K562 (cell line): ENCODE measurements at regions not wholly inside any gene's neighbourhood (a gene's known extent, or its start where the extent isn't known, plus 50 kb on each side); places are given as distances from the start of the nearest gene placed in this dataset.

ENCODE experiments used
- ATAC-seq: fragments of 200-7000 bp; cut with Tn5 transposase; 3 replicates; pipeline ENCODE4 v1.9.1; 2020; ENCODE audit warnings: moderate library complexity
- BruUV-seq: library from RNA; stranded (reverse); fragments of 400-500 nt; replicated peaks from 2 replicates; lab custom pipeline; 2021; lab: Mats Ljungman, UMichigan
- CTCF ChIA-PET: fragments of 300-600 bp; formaldehyde crosslinking; extraction: SDS; loops from one replicate; lab custom pipeline; 2021; ENCODE audit warnings: low intra/inter-chr PET ratio; lab: Yijun Ruan, JAX
- POLR2A ChIA-PET: fragments of 300-600, 350-650 bp; sonication (Branson Sonifier 250); formaldehyde crosslinking; extraction: SDS; loops from one replicate; lab custom pipeline; 2021; ENCODE audit warnings: antibody characterized with exemption, inconsistent platforms; lab: Yijun Ruan, JAX
- DNase-seq, 4 experiments: peaks; one replicate each; pipeline versions ENCODE4 v3.0.0 to v3.0.0-alpha.2; 2011 to 2018; ENCODE audit warnings: low spot score in 3 of 4, mixed read lengths in 3 of 4; ENCODE audit errors: extremely low read depth in 1 of 4
- FAIRE-seq: peaks from 2 replicates; lab custom pipeline; 2011; peaks lifted over from hg19 to GRCh38; lab: Jason Lieb, UNC
- H2AFZ ChIP-seq: 2 replicates; pipeline ENCODE4 v1.6.0; 2011; ENCODE audit warnings: low read depth, low read length, control low read depth, inconsistent platforms
- H3K27ac ChIP-seq: fragments of 200-600 bp; 3 replicates; pipeline ENCODE4 v1.8.0; 2011; ENCODE audit warnings: low read depth, mild to moderate bottlenecking, control low read depth, inconsistent platforms, low read length, moderate library complexity, mixed read lengths; ENCODE audit errors: extremely low read depth
- H3K27me3 ChIP-seq, 2 experiments: fragments of 300-600 bp in 1 of 2; 2 replicates in 1 of 2; 3 replicates in 1 of 2; pipeline versions ENCODE4 v1.6.0 to v1.8.0; 2011; ENCODE audit warnings: inconsistent platforms in 2 of 2, low read length in 2 of 2, mild to moderate bottlenecking in 1 of 2, mixed read lengths in 1 of 2, moderate library complexity in 1 of 2; ENCODE audit not compliant: control insufficient read depth in 2 of 2, insufficient read depth in 2 of 2
- H3K36me3 ChIP-seq: fragments of 300-600 bp; 3 replicates; pipeline ENCODE4 v1.8.0; 2011; ENCODE audit warnings: mild to moderate bottlenecking, low read length, inconsistent platforms; ENCODE audit not compliant: control insufficient read depth, insufficient read depth
- H3K4me1 ChIP-seq, 2 experiments: fragments of 200-600 bp in 1 of 2; replicated peaks in 1 of 2; 2 replicates in 1 of 2; 3 replicates in 1 of 2; pipeline versions ENCODE4 v1.5.1 to v1.8.0; 2011; ENCODE audit warnings: inconsistent platforms in 2 of 2, low read length in 2 of 2, mild to moderate bottlenecking in 1 of 2, mixed read lengths in 1 of 2, moderate library complexity in 1 of 2; ENCODE audit not compliant: control insufficient read depth in 2 of 2, insufficient read depth in 2 of 2
- H3K4me2 ChIP-seq: 2 replicates; pipeline ENCODE4 v1.6.1; 2011; ENCODE audit warnings: low read length, control low read depth, inconsistent platforms, mixed read lengths; ENCODE audit not compliant: insufficient read depth
- H3K4me3 ChIP-seq: fragments of 200-600 bp; sonication (generic), shearing (Covaris generic); 2 replicates; pipeline ENCODE4 v1.5.1; 2016; ENCODE audit warnings: control low read depth, inconsistent platforms
- H3K79me2 ChIP-seq: fragments of 200-600 bp; 3 replicates; pipeline ENCODE4 v1.8.0; 2011; ENCODE audit warnings: low read length, inconsistent platforms; ENCODE audit not compliant: control insufficient read depth, insufficient read depth
- H3K9ac ChIP-seq, 2 experiments: 2 replicates each; pipeline versions ENCODE4 v1.6.0 to v1.6.1; 2011; ENCODE audit warnings: low read depth in 2 of 2, low read length in 2 of 2, control low read depth in 1 of 2, inconsistent platforms in 1 of 2, mild to moderate bottlenecking in 1 of 2, mixed read lengths in 1 of 2; ENCODE audit not compliant: insufficient read depth in 1 of 2
- H3K9me1 ChIP-seq: one replicate; pipeline ENCODE4 v1.6.0; 2011; ENCODE audit warnings: inconsistent platforms, mild to moderate bottlenecking, low read length, moderate library complexity; ENCODE audit not compliant: control insufficient read depth, insufficient read depth
- H3K9me3 ChIP-seq: replicated peaks from 2 replicates; pipeline ENCODE4 v1.5.1; 2011; ENCODE audit warnings: low read depth, low read length, inconsistent platforms; ENCODE audit not compliant: control insufficient read depth, insufficient read depth
- H4K20me1 ChIP-seq: replicated peaks from 2 replicates; pipeline ENCODE4 v1.6.1; 2011; ENCODE audit warnings: low read length, inconsistent platforms, mixed read lengths; ENCODE audit not compliant: control insufficient read depth, insufficient read depth
- CEBPB ChIP-seq: fragments of 450-650 bp; IDR thresholded peaks from 2 replicates; pipeline ENCODE4 v1.6.1; 2016; ENCODE audit warnings: missing genetic modification characterization, missing compliant biosample characterization
- HOXB6 ChIP-seq: fragments of 250-450 bp; sonication (Bioruptor Pico); IDR thresholded peaks from 2 replicates; pipeline ENCODE4 v1.5.1; 2022; ENCODE audit warnings: mild to moderate bottlenecking, borderline replicate concordance
- POLR2H ChIP-seq: IDR thresholded peaks from 2 replicates; pipeline ENCODE4 v1.6.1; 2016; ENCODE audit warnings: missing genetic modification characterization, low read depth, mild to moderate bottlenecking, control low read depth, missing compliant biosample characterization, moderate library complexity
- RBBP5 ChIP-seq: fragments of 200-600 bp; sonication (generic); IDR thresholded peaks from 2 replicates; pipeline ENCODE4 v1.6.1; 2012; ENCODE audit warnings: borderline replicate concordance, mild to moderate bottlenecking, low read length, control low read depth, inconsistent platforms; ENCODE audit not compliant: insufficient read depth, poor library complexity, severe bottlenecking
- TCF3 ChIP-seq: sonication (generic); formaldehyde crosslinking; IDR thresholded peaks from 2 replicates; pipeline ENCODE4 v1.4.0; 2020; ENCODE audit warnings: mild to moderate bottlenecking, missing genetic modification reagents
- ZBTB49 ChIP-seq: sonication (generic); formaldehyde crosslinking; IDR thresholded peaks from 2 replicates; pipeline ENCODE4 v1.8.0; 2022; ENCODE audit warnings: missing genetic modification reagents, mild to moderate bottlenecking, borderline replicate concordance
- ZNF316 ChIP-seq: fragments of 450-650 bp; IDR thresholded peaks from 2 replicates; pipeline ENCODE4 v1.6.1; 2016
- ZNF609 ChIP-seq: sonication (generic); formaldehyde crosslinking; IDR thresholded peaks from 2 replicates; pipeline ENCODE4 v1.8.1; 2023; ENCODE audit warnings: missing genetic modification reagents, mild to moderate bottlenecking, borderline replicate concordance
- WGBS: fragments of 100-300 bp; shearing (Covaris generic); methylation state at CpG from one replicate; pipeline ENCODE4 v1.1.6; 2016; ENCODE audit warnings: low coverage, mixed read lengths; ENCODE audit not compliant: insufficient coverage; ENCODE audit errors: missing lambda C conversion rate; 5-methylcytosine and 5-hydroxymethylcytosine counted together
- in situ Hi-C: fragments of 300-500 bp; cut with MboI; formaldehyde crosslinking; loops from 4 replicates; pipeline ENCODE4 v1.15.0; 2018; ENCODE audit warnings: inconsistent platforms, mixed read lengths
- intact Hi-C: fragments of 100-400 bp; cut with micrococcal nuclease; formaldehyde crosslinking; loops from 2 replicates; pipeline ENCODE4 v1.14.2; 2022
- TF ChIP-seq, protein P1 (sequence below): fragments of 450-650 bp; formaldehyde crosslinking; IDR thresholded peaks from 2 replicates; pipeline ENCODE4 v1.4.0; 2022; ENCODE audit warnings: mild to moderate bottlenecking, moderate library complexity

DNA sequence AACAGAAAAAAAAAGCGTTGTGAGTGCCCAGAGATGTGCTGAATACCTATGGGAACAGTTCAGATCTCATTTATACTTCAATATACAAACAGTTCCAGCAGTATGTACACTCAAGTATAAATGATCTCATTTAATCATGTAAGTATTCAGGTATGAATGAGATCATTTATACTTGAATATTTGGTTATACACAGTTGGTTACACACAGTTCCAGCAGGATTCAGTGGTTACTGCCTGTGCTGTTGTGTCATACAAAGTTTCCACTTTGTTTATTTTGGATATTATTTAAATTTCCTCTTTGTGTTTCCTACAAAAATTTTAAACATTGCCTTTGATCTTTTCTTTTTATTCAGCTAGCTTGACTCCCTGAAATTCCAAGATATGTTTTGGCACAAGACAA is 293.5 kb upstream of the SLC39A10 start:
- H2AFZ ChIP-seq = no peak overlapping the region; the same call in 1 of the 2 replicates
- CTCF ChIA-PET = no interaction called here
- intact Hi-C loops (no loop called here), in situ Hi-C loops (no loop called here)
- no peaks in the 10 kb centered on the region for H3K36me3 ChIP-seq
- H3K27me3 ChIP-seq = no peaks in the 10 kb centered on the region
- no peaks in the 10 kb centered on the region for H3K79me2 ChIP-seq
- no peaks in the 10 kb centered on the region for H3K9me1 ChIP-seq
- no peak for ATAC-seq
- 23% methylated on average over 1 of the region's 1 CpG for WGBS
- no peak overlapping the region for H3K27ac ChIP-seq
- no peak overlapping the region for H3K9ac ChIP-seq
- H3K4me1 ChIP-seq = peaks cover 4 to 8% of the 10 kb centered on the region in 2 experiments; a peak in 3 of 5 replicates
- POLR2A ChIA-PET = interaction anchor here (1.1 kb wide), 1 partner anchor 197 kb away, joined by 3 read pairs; no protein-coding TSS in a partner anchor
- FAIRE-seq = no peak
- no TSS peak for BruUV-seq
- H3K9me3 ChIP-seq = no peaks in the 10 kb centered on the region; the same call in 1 of the 2 replicates
- TF ChIP-seq TCF3 (CRISPR knock-in tag) (no peak), ZBTB49 (CRISPR knock-in tag) (no peak), POLR2H (tag) (no peak), CEBPB (no peak), ZNF316 (no peak), HOXB6 (CRISPR knock-in tag) (no peak), ZNF609 (no peak), RBBP5 (no peak)
- TF ChIP-seq, protein P1, sequence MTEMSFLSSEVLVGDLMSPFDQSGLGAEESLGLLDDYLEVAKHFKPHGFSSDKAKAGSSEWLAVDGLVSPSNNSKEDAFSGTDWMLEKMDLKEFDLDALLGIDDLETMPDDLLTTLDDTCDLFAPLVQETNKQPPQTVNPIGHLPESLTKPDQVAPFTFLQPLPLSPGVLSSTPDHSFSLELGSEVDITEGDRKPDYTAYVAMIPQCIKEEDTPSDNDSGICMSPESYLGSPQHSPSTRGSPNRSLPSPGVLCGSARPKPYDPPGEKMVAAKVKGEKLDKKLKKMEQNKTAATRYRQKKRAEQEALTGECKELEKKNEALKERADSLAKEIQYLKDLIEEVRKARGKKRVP (CRISPR knock-in tag) = no peak
- TF ChIP-seq, all 486 proteins: peak for 0
- no peak overlapping the region for H3K4me2 ChIP-seq
- no peak for DNase-seq
- no peaks in the 10 kb centered on the region for H4K20me1 ChIP-seq
- no peak overlapping the region for H3K4me3 ChIP-seq
